ENCODE measurements at regions not wholly inside any gene's neighbourhood (a gene's known extent, or its start where the extent isn't known, plus 50 kb on each side); places are given as distances from the start of the nearest gene placed in this dataset.
A peak's percentile ranks its signal among the peaks of the same experiment; 100 is the strongest.

- TF ChIP-seq PREB (CRISPR knock-in tag; IDR thresholded peaks at IDR 0.05; ENCODE audit: borderline replicate concordance) = no peak
- no peak for TF ChIP-seq CREM (CRISPR knock-in tag; IDR thresholded peaks at IDR 0.05)
- no peak for TF ChIP-seq OVOL2 (CRISPR knock-in tag; IDR thresholded peaks at IDR 0.05; ENCODE audit: borderline replicate concordance)
- no peak for TF ChIP-seq TEAD4 (CRISPR knock-in tag; IDR thresholded peaks at IDR 0.05)
- TF ChIP-seq ARID4B (CRISPR knock-in tag; IDR thresholded peaks at IDR 0.05; ENCODE audit: borderline replicate concordance) = no peak
- no peak for TF ChIP-seq PRRX2 (CRISPR knock-in tag; IDR thresholded peaks at IDR 0.05)
- TF ChIP-seq RORB (CRISPR knock-in tag; IDR thresholded peaks at IDR 0.05) = no peak
- no peak for TF ChIP-seq ZSCAN18 (CRISPR knock-in tag; IDR thresholded peaks at IDR 0.05)
- no peak for TF ChIP-seq STAT6 (CRISPR knock-in tag; conservative IDR thresholded peaks at IDR 0.05; ENCODE audit: low read depth)
- no peak for TF ChIP-seq HMGXB4 (CRISPR knock-in tag; IDR thresholded peaks at IDR 0.05)
- no peak for TF ChIP-seq CBFB (CRISPR knock-in tag; IDR thresholded peaks at IDR 0.05; ENCODE audit: low read depth)
- TF ChIP-seq ZNF317 (CRISPR knock-in tag; IDR thresholded peaks at IDR 0.05; ENCODE audit: borderline replicate concordance, low read depth) = no peak
- POLR2A ChIA-PET = no interaction called here
- ATAC-seq (no peak), DNase-seq (ENCODE audit: low spot score) (no peak)
- H3K27me3 Mint-ChIP-seq (ENCODE audit: low read depth) = no peaks in the 10 kb centered on the region
- H3K4me3 Mint-ChIP-seq = no peak overlapping the region
- peak overlapping the region; percentile 16; the same call in 1 of the 2 replicates for H3K27ac Mint-ChIP-seq
- no peaks in the 10 kb centered on the region for H3K36me3 Mint-ChIP-seq
- CTCF ChIA-PET = no interaction called here
- H3K9me3 Mint-ChIP-seq = no peaks in the 10 kb centered on the region
- peaks cover 9% of the 10 kb centered on the region for H3K4me1 Mint-ChIP-seq
Measured at GRCh38 chr2:156864325-156864724, 393.2 kb upstream of the GALNT5 start.

- H3K27me3 Mint-ChIP-seq (ENCODE audit: low read depth) = no peaks in the 10 kb centered on the region
- peaks cover 9% of the 10 kb centered on the region for H3K4me1 Mint-ChIP-seq
- ChIA-PET POLR2A (interaction anchor here (0.5 kb wide), 1 partner anchor 41 kb away, joined by 3 read pairs; no protein-coding TSS in a partner anchor), CTCF (no interaction called here)
- peak overlapping the region; percentile 16; the same call in 1 of the 2 replicates for H3K27ac Mint-ChIP-seq
- no peaks in the 10 kb centered on the region for H3K9me3 Mint-ChIP-seq
- H3K36me3 Mint-ChIP-seq = no peaks in the 10 kb centered on the region
- no peak for DNase-seq (ENCODE audit: low spot score)
- no peak for ATAC-seq
- no peak overlapping the region for H3K4me3 Mint-ChIP-seq
- TF ChIP-seq ZMAT4 (CRISPR knock-in tag; IDR thresholded peaks at IDR 0.05) = no peak
- TF ChIP-seq NFE2L1 (CRISPR knock-in tag; IDR thresholded peaks at IDR 0.05) = no peak
- TF ChIP-seq ATF3 (CRISPR knock-in tag; conservative IDR thresholded peaks at IDR 0.05) = no peak
- TF ChIP-seq MLX (CRISPR knock-in tag; IDR thresholded peaks at IDR 0.05) = no peak
- TF ChIP-seq FOXK1 (CRISPR knock-in tag; IDR thresholded peaks at IDR 0.05) = no peak
- TF ChIP-seq TEAD1 (CRISPR knock-in tag; IDR thresholded peaks at IDR 0.05) = no peak
- no peak for TF ChIP-seq ZSCAN18 (CRISPR knock-in tag; IDR thresholded peaks at IDR 0.05)
Measured at GRCh38 chr2:156864753-156865152, 392.8 kb upstream of the GALNT5 start.
